ENCODE measurements at regions not wholly inside any gene's neighbourhood (a gene's known extent, or its start where the extent isn't known, plus 50 kb on each side); places are given as distances from the start of the nearest gene placed in this dataset.
"Not testable (repeated sequence)": the region's sequence is repeated elsewhere in the genome, so short reads cannot be mapped to it uniquely, and the experiment has no call there.

DNA sequence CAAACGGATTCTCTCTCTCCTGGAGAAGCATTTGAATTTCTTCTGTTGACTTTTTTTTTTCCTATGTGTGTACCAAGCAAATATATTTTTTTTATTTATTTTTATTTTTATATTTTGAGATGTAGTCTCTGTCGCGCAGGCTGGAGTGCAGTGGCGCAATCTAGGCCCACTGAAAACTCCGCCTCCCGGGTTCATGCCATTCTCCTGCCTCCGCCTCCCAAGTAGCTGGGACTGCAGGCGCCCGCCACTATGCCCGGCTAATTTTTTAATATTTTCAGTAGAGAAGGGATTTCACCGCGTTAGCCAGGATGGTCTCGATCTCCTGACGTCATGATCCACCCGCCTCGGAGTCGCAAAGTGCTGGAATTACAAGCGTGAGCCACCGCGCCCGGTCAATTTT is 549.5 kb upstream of the GNPDA2 start:
- no peak overlapping the region for H3K4me3 ChIP-seq (ENCODE audit: low read depth in 1 of 3, low read length in 3 of 3)
- no peaks in the 10 kb centered on the region for H3K9me3 ChIP-seq (ENCODE audit: control insufficient read depth in 4 of 4, low read length in 3 of 4)
- H3K27me3 ChIP-seq (ENCODE audit: control insufficient read depth in 4 of 4, insufficient read depth in 4 of 4, low read length in 3 of 4): no peaks in the 10 kb centered on the region
- no peak overlapping the region for H3K27ac ChIP-seq (ENCODE audit: low read depth in 1 of 2, low read length in 2 of 2)
- WGBS: 83% methylated on average over 21 of the region's 21 CpGs
- no peak overlapping the region for H3K9ac ChIP-seq (ENCODE audit: low read depth in 1 of 2, low read length in 2 of 2)
- DNase-seq (ENCODE audit: low spot score): no peak
- no peaks in the 10 kb centered on the region for H3K36me3 ChIP-seq (ENCODE audit: control insufficient read depth in 4 of 4, insufficient read depth in 3 of 4, low read depth in 1 of 4, low read length in 3 of 4)
- TF ChIP-seq TAF1 (conservative IDR thresholded peaks at IDR 0.05): no peak
- no peak for TF ChIP-seq FOXA1 (IDR thresholded peaks at IDR 0.05)
- no peak for TF ChIP-seq JUND (IDR thresholded peaks at IDR 0.05)
- TF ChIP-seq RXRA (IDR thresholded peaks at IDR 0.05): no peak
- TF ChIP-seq, protein P1, sequence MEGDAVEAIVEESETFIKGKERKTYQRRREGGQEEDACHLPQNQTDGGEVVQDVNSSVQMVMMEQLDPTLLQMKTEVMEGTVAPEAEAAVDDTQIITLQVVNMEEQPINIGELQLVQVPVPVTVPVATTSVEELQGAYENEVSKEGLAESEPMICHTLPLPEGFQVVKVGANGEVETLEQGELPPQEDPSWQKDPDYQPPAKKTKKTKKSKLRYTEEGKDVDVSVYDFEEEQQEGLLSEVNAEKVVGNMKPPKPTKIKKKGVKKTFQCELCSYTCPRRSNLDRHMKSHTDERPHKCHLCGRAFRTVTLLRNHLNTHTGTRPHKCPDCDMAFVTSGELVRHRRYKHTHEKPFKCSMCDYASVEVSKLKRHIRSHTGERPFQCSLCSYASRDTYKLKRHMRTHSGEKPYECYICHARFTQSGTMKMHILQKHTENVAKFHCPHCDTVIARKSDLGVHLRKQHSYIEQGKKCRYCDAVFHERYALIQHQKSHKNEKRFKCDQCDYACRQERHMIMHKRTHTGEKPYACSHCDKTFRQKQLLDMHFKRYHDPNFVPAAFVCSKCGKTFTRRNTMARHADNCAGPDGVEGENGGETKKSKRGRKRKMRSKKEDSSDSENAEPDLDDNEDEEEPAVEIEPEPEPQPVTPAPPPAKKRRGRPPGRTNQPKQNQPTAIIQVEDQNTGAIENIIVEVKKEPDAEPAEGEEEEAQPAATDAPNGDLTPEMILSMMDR (IDR thresholded peaks at IDR 0.05; ENCODE audit: low read depth, low read length, missing input control): no peak
- no peak for TF ChIP-seq YY1 (IDR thresholded peaks at IDR 0.05)
- TF ChIP-seq, protein P2, sequence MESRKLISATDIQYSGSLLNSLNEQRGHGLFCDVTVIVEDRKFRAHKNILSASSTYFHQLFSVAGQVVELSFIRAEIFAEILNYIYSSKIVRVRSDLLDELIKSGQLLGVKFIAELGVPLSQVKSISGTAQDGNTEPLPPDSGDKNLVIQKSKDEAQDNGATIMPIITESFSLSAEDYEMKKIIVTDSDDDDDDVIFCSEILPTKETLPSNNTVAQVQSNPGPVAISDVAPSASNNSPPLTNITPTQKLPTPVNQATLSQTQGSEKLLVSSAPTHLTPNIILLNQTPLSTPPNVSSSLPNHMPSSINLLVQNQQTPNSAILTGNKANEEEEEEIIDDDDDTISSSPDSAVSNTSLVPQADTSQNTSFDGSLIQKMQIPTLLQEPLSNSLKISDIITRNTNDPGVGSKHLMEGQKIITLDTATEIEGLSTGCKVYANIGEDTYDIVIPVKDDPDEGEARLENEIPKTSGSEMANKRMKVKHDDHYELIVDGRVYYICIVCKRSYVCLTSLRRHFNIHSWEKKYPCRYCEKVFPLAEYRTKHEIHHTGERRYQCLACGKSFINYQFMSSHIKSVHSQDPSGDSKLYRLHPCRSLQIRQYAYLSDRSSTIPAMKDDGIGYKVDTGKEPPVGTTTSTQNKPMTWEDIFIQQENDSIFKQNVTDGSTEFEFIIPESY (IDR thresholded peaks at IDR 0.05): no peak
- no peak for TF ChIP-seq HNF4A (conservative IDR thresholded peaks at IDR 0.05)
- TF ChIP-seq EGR1 (IDR thresholded peaks at IDR 0.05; ENCODE audit: low read depth in 2 of 2): no peak
- TF ChIP-seq RAD21 (IDR thresholded peaks at IDR 0.05): no peak
- no peak for TF ChIP-seq HNF4G (IDR thresholded peaks at IDR 0.05)
- TF ChIP-seq, protein P3, sequence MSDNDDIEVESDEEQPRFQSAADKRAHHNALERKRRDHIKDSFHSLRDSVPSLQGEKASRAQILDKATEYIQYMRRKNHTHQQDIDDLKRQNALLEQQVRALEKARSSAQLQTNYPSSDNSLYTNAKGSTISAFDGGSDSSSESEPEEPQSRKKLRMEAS (IDR thresholded peaks at IDR 0.05): no peak
- TF ChIP-seq, protein P4, sequence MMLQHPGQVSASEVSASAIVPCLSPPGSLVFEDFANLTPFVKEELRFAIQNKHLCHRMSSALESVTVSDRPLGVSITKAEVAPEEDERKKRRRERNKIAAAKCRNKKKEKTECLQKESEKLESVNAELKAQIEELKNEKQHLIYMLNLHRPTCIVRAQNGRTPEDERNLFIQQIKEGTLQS (IDR thresholded peaks at IDR 0.05): no peak
- no peak for TF ChIP-seq SP1 (IDR thresholded peaks at IDR 0.05)
- TF ChIP-seq FOXA2 (IDR thresholded peaks at IDR 0.05): no peak
- TF ChIP-seq, protein P5, sequence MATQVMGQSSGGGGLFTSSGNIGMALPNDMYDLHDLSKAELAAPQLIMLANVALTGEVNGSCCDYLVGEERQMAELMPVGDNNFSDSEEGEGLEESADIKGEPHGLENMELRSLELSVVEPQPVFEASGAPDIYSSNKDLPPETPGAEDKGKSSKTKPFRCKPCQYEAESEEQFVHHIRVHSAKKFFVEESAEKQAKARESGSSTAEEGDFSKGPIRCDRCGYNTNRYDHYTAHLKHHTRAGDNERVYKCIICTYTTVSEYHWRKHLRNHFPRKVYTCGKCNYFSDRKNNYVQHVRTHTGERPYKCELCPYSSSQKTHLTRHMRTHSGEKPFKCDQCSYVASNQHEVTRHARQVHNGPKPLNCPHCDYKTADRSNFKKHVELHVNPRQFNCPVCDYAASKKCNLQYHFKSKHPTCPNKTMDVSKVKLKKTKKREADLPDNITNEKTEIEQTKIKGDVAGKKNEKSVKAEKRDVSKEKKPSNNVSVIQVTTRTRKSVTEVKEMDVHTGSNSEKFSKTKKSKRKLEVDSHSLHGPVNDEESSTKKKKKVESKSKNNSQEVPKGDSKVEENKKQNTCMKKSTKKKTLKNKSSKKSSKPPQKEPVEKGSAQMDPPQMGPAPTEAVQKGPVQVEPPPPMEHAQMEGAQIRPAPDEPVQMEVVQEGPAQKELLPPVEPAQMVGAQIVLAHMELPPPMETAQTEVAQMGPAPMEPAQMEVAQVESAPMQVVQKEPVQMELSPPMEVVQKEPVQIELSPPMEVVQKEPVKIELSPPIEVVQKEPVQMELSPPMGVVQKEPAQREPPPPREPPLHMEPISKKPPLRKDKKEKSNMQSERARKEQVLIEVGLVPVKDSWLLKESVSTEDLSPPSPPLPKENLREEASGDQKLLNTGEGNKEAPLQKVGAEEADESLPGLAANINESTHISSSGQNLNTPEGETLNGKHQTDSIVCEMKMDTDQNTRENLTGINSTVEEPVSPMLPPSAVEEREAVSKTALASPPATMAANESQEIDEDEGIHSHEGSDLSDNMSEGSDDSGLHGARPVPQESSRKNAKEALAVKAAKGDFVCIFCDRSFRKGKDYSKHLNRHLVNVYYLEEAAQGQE (IDR thresholded peaks at IDR 0.05): no peak
- no peak for TF ChIP-seq NR2F2 (IDR thresholded peaks at IDR 0.05)
- no peak for TF ChIP-seq GABPA (IDR thresholded peaks at IDR 0.05 in 1 of 2, conservative IDR thresholded peaks at IDR 0.05 in 1 of 2)
- H3K4me1 ChIP-seq (ENCODE audit: control insufficient read depth in 4 of 4, insufficient read depth in 4 of 4, low read length in 3 of 4): no peaks in the 10 kb centered on the region

DNA sequence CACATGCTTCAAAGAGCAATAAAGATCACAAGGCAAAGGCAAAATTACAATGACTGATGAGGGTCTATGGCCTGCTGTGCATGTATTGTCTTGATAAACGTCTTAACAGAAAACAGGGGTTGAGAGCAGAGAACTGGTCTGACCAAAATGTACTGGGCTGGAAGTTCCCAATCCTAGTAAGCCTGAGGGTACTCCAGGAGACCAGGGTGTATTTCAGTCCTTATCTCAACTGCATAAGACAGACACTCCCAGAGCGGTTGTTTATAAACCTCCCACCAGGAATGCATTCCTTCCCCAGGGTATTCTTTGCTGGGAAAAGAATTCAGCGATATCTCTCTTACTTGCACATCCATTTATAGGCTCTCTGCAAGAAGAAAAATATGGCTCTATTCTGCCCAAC is 521.8 kb upstream of the GNPDA2 start:
- WGBS: 71% methylated on average over 3 of the region's 3 CpGs
- not testable (repeated sequence) for H3K9ac ChIP-seq (ENCODE audit: low read depth in 1 of 2, low read length in 2 of 2)

More for the DNA sequence above, 521.8 kb upstream of the GNPDA2 start:
- not testable (repeated sequence) for H3K27me3 ChIP-seq (ENCODE audit: control insufficient read depth in 4 of 4, insufficient read depth in 4 of 4, low read length in 3 of 4); DNase-seq (ENCODE audit: low spot score); H3K9me3 ChIP-seq (ENCODE audit: control insufficient read depth in 4 of 4, low read length in 3 of 4); H3K27ac ChIP-seq (ENCODE audit: low read depth in 1 of 2, low read length in 2 of 2); H3K4me1 ChIP-seq (ENCODE audit: control insufficient read depth in 4 of 4, insufficient read depth in 4 of 4, low read length in 3 of 4); H3K4me3 ChIP-seq (ENCODE audit: low read depth in 1 of 3, low read length in 3 of 3); H3K36me3 ChIP-seq (ENCODE audit: control insufficient read depth in 4 of 4, insufficient read depth in 3 of 4, low read depth in 1 of 4, low read length in 3 of 4)

All from liver (tissue), 8 donors.